Smooth muscle cell (in vitro differentiated cells): ENCODE measurements at regions not wholly inside any gene's neighbourhood (a gene's known extent, or its start where the extent isn't known, plus 50 kb on each side); places are given as distances from the start of the nearest gene placed in this dataset.

ENCODE experiments used
- DNase-seq: peaks from one replicate; lab custom pipeline; 2025; ENCODE audit not compliant: unreplicated experiment; lab: John Stamatoyannopoulos, UW
- H2AFZ ChIP-seq: fragments of 200-600 bp; sonication (generic); 2 replicates; pipeline ENCODE4 v1.6.0; 2016; ENCODE audit warnings: antibody characterized with exemption, low read depth, mild to moderate bottlenecking
- H3F3A ChIP-seq: fragments of 200-600 bp; sonication (generic); 2 replicates; pipeline ENCODE4 v1.6.0; 2017; ENCODE audit warnings: antibody characterized with exemption, low read depth
- H3K27ac ChIP-seq: fragments of 200-600 bp; sonication (generic); 2 replicates; pipeline ENCODE4 v1.5.1; 2016; ENCODE audit warnings: low read depth, mild to moderate bottlenecking
- H3K27me3 ChIP-seq: fragments of 200-600 bp; sonication (generic); 2 replicates; pipeline ENCODE4 v1.6.1; 2016; ENCODE audit warnings: low read depth, mild to moderate bottlenecking
- H3K36me3 ChIP-seq: fragments of 200-600 bp; sonication (generic); 2 replicates; pipeline ENCODE4 v1.5.1; 2016; ENCODE audit warnings: low read depth
- H3K4me1 ChIP-seq: fragments of 200-600 bp; sonication (generic); 2 replicates; pipeline ENCODE4 v1.5.1; 2016; ENCODE audit warnings: low read depth
- H3K4me2 ChIP-seq: fragments of 200-600 bp; sonication (generic); 2 replicates; pipeline ENCODE4 v1.6.0; 2016; ENCODE audit warnings: mild to moderate bottlenecking
- H3K4me3 ChIP-seq: fragments of 200-600 bp; sonication (generic); 2 replicates; pipeline ENCODE4 v1.5.1; 2016; ENCODE audit warnings: mild to moderate bottlenecking
- H3K79me2 ChIP-seq: fragments of 200-600 bp; sonication (generic); 2 replicates; pipeline ENCODE4 v1.6.0; 2016; ENCODE audit warnings: low read depth, mild to moderate bottlenecking
- H3K9ac ChIP-seq: fragments of 200-600 bp; sonication (generic); 2 replicates; pipeline ENCODE4 v1.6.0; 2016; ENCODE audit warnings: low read depth
- H3K9me3 ChIP-seq: fragments of 200-600 bp; sonication (generic); replicated peaks from 2 replicates; pipeline ENCODE4 v1.5.1; 2016; ENCODE audit warnings: low read depth
- H4K20me1 ChIP-seq: fragments of 200-600 bp; sonication (generic); 2 replicates; pipeline ENCODE4 v1.6.0; 2016; ENCODE audit warnings: low read depth
- CTCF ChIP-seq: fragments of 200-600 bp; sonication (generic); IDR thresholded peaks from 2 replicates; pipeline ENCODE4 v1.5.1; 2017; ENCODE audit warnings: borderline replicate concordance, mild to moderate bottlenecking, antibody characterized with exemption; ENCODE audit not compliant: insufficient read depth, poor library complexity, severe bottlenecking
- WGBS: methylation state at CpG from one replicate; pipeline ENCODE4 v1.1.7; 2016; ENCODE audit warnings: low lambda C conversion rate; 5-methylcytosine and 5-hydroxymethylcytosine counted together

- Histone ChIP-seq H3K79me2 (no peaks in the 10 kb centered on the region), H3K27me3 (no peaks in the 10 kb centered on the region), H2AFZ (no peak overlapping the region), H3K4me1 (no peaks in the 10 kb centered on the region), H4K20me1 (no peaks in the 10 kb centered on the region), H3K27ac (no peak overlapping the region), H3K9ac (no peak overlapping the region), H3K9me3 (no peaks in the 10 kb centered on the region), H3K36me3 (no peaks in the 10 kb centered on the region), H3K4me3 (no peak overlapping the region), H3F3A (no peaks in the 10 kb centered on the region), H3K4me2 (no peak overlapping the region)
- no peak for DNase-seq
- no peak for TF ChIP-seq CTCF
- 80% methylated on average over 15 of the region's 15 CpGs for WGBS
These were observed 273.4 kb upstream of the TNRC6C start for GRCh38 chr17:77684803-77685798.

GRCh38 chr17:77685881-77686486 lies 272.5 kb upstream of the TNRC6C start:
- TF ChIP-seq CTCF: no peak
- Histone ChIP-seq H3K4me2 (no peak overlapping the region), H3K79me2 (no peaks in the 10 kb centered on the region), H4K20me1 (no peaks in the 10 kb centered on the region), H3K4me1 (no peaks in the 10 kb centered on the region), H3K27me3 (no peaks in the 10 kb centered on the region), H3F3A (no peaks in the 10 kb centered on the region), H3K36me3 (no peaks in the 10 kb centered on the region), H3K27ac (no peak overlapping the region), H3K9me3 (no peaks in the 10 kb centered on the region), H3K4me3 (no peak overlapping the region), H2AFZ (no peak overlapping the region), H3K9ac (no peak overlapping the region)
- no peak for DNase-seq
- WGBS: 98% methylated on average over 3 of the region's 3 CpGs

GRCh38 chr17:77686903-77687302 lies 271.6 kb upstream of the TNRC6C start:
- H3K27ac ChIP-seq: no peak overlapping the region
- no peaks in the 10 kb centered on the region for H3K4me1 ChIP-seq
- no peaks in the 10 kb centered on the region for H3K9me3 ChIP-seq
- no peak overlapping the region for H3K4me2 ChIP-seq
- 97% methylated on average over 8 of the region's 8 CpGs for WGBS
- no peaks in the 10 kb centered on the region for H4K20me1 ChIP-seq
- H3K79me2 ChIP-seq: no peaks in the 10 kb centered on the region
- H3K36me3 ChIP-seq: no peaks in the 10 kb centered on the region
- no peak for DNase-seq
- no peak overlapping the region for H3K9ac ChIP-seq
- no peaks in the 10 kb centered on the region for H3K27me3 ChIP-seq
- TF ChIP-seq CTCF: no peak
- no peak overlapping the region for H2AFZ ChIP-seq
- H3K4me3 ChIP-seq: no peak overlapping the region
- no peaks in the 10 kb centered on the region for H3F3A ChIP-seq
